SK-N-SH (cell line): ENCODE measurements at regions not wholly inside any gene's neighbourhood (a gene's known extent, or its start where the extent isn't known, plus 50 kb on each side); places are given as distances from the start of the nearest gene placed in this dataset.

Experiments used
- CTCF ChIA-PET: fragments of 300-600, 350-600 bp; formaldehyde crosslinking; extraction: SDS; loops from one replicate; lab custom pipeline; 2021; lab: Yijun Ruan, JAX
- POLR2A ChIA-PET: fragments of 350-600 bp; sonication (Branson Sonifier 250); formaldehyde crosslinking; extraction: SDS; loops from one replicate; lab custom pipeline; 2020; ENCODE audit warnings: antibody characterized with exemption, inconsistent platforms; lab: Yijun Ruan, JAX
- DNase-seq: peaks from one replicate; pipeline ENCODE4 v3.0.0; 2012
- H2AFZ ChIP-seq: fragments of 200-600 bp; sonication (generic); 2 replicates; pipeline ENCODE4 v1.8.1; 2016; ENCODE audit warnings: antibody characterized with exemption, mild to moderate bottlenecking, low read depth
- H3F3A ChIP-seq: fragments of 200-600 bp; sonication (generic); replicated peaks from 2 replicates; pipeline ENCODE3; 2016; ENCODE audit warnings: antibody characterized with exemption, mild to moderate bottlenecking; ENCODE audit not compliant: insufficient read depth
- H3K27ac ChIP-seq, 2 experiments: fragments of 200-500 bp in 1 of 2; fragments of 200-600 bp in 1 of 2; sonication (Bioruptor generic) in 1 of 2; sonication (generic), shearing (Covaris generic) in 1 of 2; 2 replicates each; pipeline versions ENCODE4 v1.5.1 to v1.6.1; 2014 to 2016; ENCODE audit warnings: low read depth in 2 of 2, inconsistent platforms in 1 of 2, low read length in 1 of 2, mild to moderate bottlenecking in 1 of 2, mixed read lengths in 1 of 2
- H3K27me3 ChIP-seq: fragments of 200-600 bp; sonication (generic), shearing (Covaris generic); 2 replicates; pipeline ENCODE4 v1.6.1; 2016; ENCODE audit warnings: mixed run types; ENCODE audit not compliant: insufficient read depth
- H3K36me3 ChIP-seq, 2 experiments: fragments of 200-500 bp in 1 of 2; fragments of 200-600 bp in 1 of 2; sonication (Bioruptor generic) in 1 of 2; sonication (generic) in 1 of 2; replicated peaks in 1 of 2; 2 replicates each; pipeline versions ENCODE3 to v1.5.1; 2014 to 2016; ENCODE audit warnings: low read length in 1 of 2, mild to moderate bottlenecking in 1 of 2; ENCODE audit not compliant: insufficient read depth in 2 of 2, control insufficient read depth in 1 of 2
- H3K4me1 ChIP-seq, 2 experiments: fragments of 200-500 bp in 1 of 2; fragments of 200-600 bp in 1 of 2; sonication (Bioruptor generic) in 1 of 2; sonication (generic), shearing (Covaris generic) in 1 of 2; 2 replicates each; pipeline versions ENCODE4 v1.5.1 to v1.6.1; 2014 to 2016; ENCODE audit warnings: low read depth in 1 of 2, low read length in 1 of 2, mixed run types in 1 of 2; ENCODE audit not compliant: insufficient read depth in 2 of 2, control insufficient read depth in 1 of 2
- H3K4me2 ChIP-seq: fragments of 200-600 bp; sonication (generic), shearing (Covaris generic); 2 replicates; pipeline ENCODE4 v1.6.1; 2017; ENCODE audit warnings: mixed run types
- H3K4me3 ChIP-seq, 2 experiments: fragments of 200-500 bp in 1 of 2; fragments of 200-600 bp in 1 of 2; sonication (Bioruptor generic) in 1 of 2; sonication (generic), shearing (Covaris generic) in 1 of 2; 2 replicates each; pipeline versions ENCODE4 v1.5.1 to v1.8.1; 2014 to 2016; ENCODE audit warnings: low read depth in 2 of 2, inconsistent platforms in 1 of 2, low read length in 1 of 2, mild to moderate bottlenecking in 1 of 2, mixed read lengths in 1 of 2, moderate library complexity in 1 of 2
- H3K79me2 ChIP-seq: fragments of 200-600 bp; sonication (generic); 2 replicates; pipeline ENCODE4 v1.8.1; 2017; ENCODE audit warnings: mild to moderate bottlenecking; ENCODE audit not compliant: insufficient read depth
- H3K9ac ChIP-seq: fragments of 200-600 bp; sonication (generic); 2 replicates; pipeline ENCODE4 v1.6.1; 2017; ENCODE audit warnings: mixed run types
- H3K9me2 ChIP-seq: fragments of 200-600 bp; sonication (generic); 2 replicates; pipeline ENCODE4 v1.6.1; 2017; ENCODE audit warnings: mixed run types
- H3K9me3 ChIP-seq: fragments of 200-600 bp; sonication (generic); 2 replicates; pipeline ENCODE4 v1.6.1; 2017; ENCODE audit warnings: mixed run types, mild to moderate bottlenecking, moderate library complexity
- H4K20me1 ChIP-seq: fragments of 200-600 bp; sonication (generic); 2 replicates; pipeline ENCODE4 v1.6.1; 2017; ENCODE audit warnings: mild to moderate bottlenecking, mixed run types; ENCODE audit not compliant: insufficient read depth
- CHD2 ChIP-seq: fragments of 150-350 bp; IDR thresholded peaks from 2 replicates; pipeline ENCODE4 v1.6.1; 2018; ENCODE audit warnings: low read length; ENCODE audit not compliant: partially characterized antibody
- CTCF ChIP-seq: fragments of 200-600 bp; sonication (generic); IDR thresholded peaks from 2 replicates; pipeline ENCODE4 v1.6.1; 2017; ENCODE audit warnings: antibody characterized with exemption, mild to moderate bottlenecking, moderate library complexity
- EP300 ChIP-seq, 2 experiments: IDR thresholded peaks; 2 replicates each; pipeline versions ENCODE4 v1.4.0 to v1.6.1; 2012; ENCODE audit warnings: borderline replicate concordance in 1 of 2, low read depth in 1 of 2, low read length in 1 of 2
- FOSL2 ChIP-seq: IDR thresholded peaks from 2 replicates; pipeline ENCODE4 v1.4.0; 2012; ENCODE audit warnings: low read depth, mild to moderate bottlenecking, moderate library complexity, borderline replicate concordance
- FOXJ3 ChIP-seq: sonication (generic); formaldehyde crosslinking; IDR thresholded peaks from 2 replicates; pipeline ENCODE4 v1.5.1; 2020; ENCODE audit warnings: mild to moderate bottlenecking, missing genetic modification reagents
- GABPA ChIP-seq: IDR thresholded peaks from 2 replicates; pipeline ENCODE4 v1.4.0; 2012; ENCODE audit warnings: low read depth, mild to moderate bottlenecking
- GATA2 ChIP-seq: sonication (generic); formaldehyde crosslinking; IDR thresholded peaks from 2 replicates; pipeline ENCODE4 v1.5.0; 2020; ENCODE audit warnings: mild to moderate bottlenecking, missing genetic modification reagents
- IRF3 ChIP-seq: fragments of 150-350 bp; IDR thresholded peaks from 2 replicates; pipeline ENCODE4 v1.6.1; 2016; ENCODE audit warnings: mild to moderate bottlenecking, low read depth, low read length
- JUND ChIP-seq: IDR thresholded peaks from 2 replicates; pipeline ENCODE4 v1.4.0; 2012
- MAX ChIP-seq: IDR thresholded peaks from 2 replicates; pipeline ENCODE4 v1.4.0; 2012; ENCODE audit warnings: low read depth
- MXI1 ChIP-seq: IDR thresholded peaks from 2 replicates; pipeline ENCODE4 v1.6.1; 2012; ENCODE audit warnings: mild to moderate bottlenecking, low read depth, low read length, improper control_type of control experiment
- NRF1 ChIP-seq: IDR thresholded peaks from 2 replicates; pipeline ENCODE4 v1.6.1; 2012; ENCODE audit warnings: low read depth, mild to moderate bottlenecking, low read length
- PBX3 ChIP-seq: IDR thresholded peaks from 2 replicates; pipeline ENCODE4; 2012
- POLR2AphosphoS5 ChIP-seq: IDR thresholded peaks from 2 replicates; pipeline ENCODE4 v1.6.1; 2012; ENCODE audit warnings: low read depth, low read length
- RAD21 ChIP-seq: IDR thresholded peaks from 2 replicates; pipeline ENCODE4 v1.6.1; 2012; ENCODE audit warnings: mild to moderate bottlenecking, low read length
- RCOR1 ChIP-seq: fragments of 150-350 bp; IDR thresholded peaks from 2 replicates; pipeline ENCODE4 v1.6.1; 2017; ENCODE audit warnings: antibody characterized with exemption, low read length
- RFX5 ChIP-seq: IDR thresholded peaks from 2 replicates; pipeline ENCODE4 v1.6.1; 2012; ENCODE audit warnings: mild to moderate bottlenecking, improper control_type of control experiment, low read length
- TAF1 ChIP-seq: IDR thresholded peaks from 2 replicates; pipeline ENCODE4 v1.6.1; 2012; ENCODE audit warnings: low read depth, mild to moderate bottlenecking, low read length, moderate library complexity, borderline replicate concordance
- TCF12 ChIP-seq: IDR thresholded peaks from 2 replicates; pipeline ENCODE4 v1.4.0; 2012
- TEAD4 ChIP-seq: IDR thresholded peaks from 2 replicates; pipeline ENCODE4 v1.4.0; 2012; ENCODE audit warnings: mild to moderate bottlenecking, borderline replicate concordance; ENCODE audit not compliant: insufficient read depth
- YY1 ChIP-seq: IDR thresholded peaks from 2 replicates; pipeline ENCODE4 v1.4.0; 2012; ENCODE audit warnings: low read depth, mild to moderate bottlenecking
- ZBTB33 ChIP-seq: IDR thresholded peaks from 2 replicates; pipeline ENCODE4 v1.4.0; 2012; ENCODE audit warnings: low read depth, borderline replicate concordance
- WGBS: methylation state at CpG from one replicate; pipeline ENCODE4 v1.1.6; 2017; ENCODE audit warnings: low lambda C conversion rate; 5-methylcytosine and 5-hydroxymethylcytosine counted together

GRCh38 chr6:156160007-156160794, 617.0 kb upstream of the ARID1B start:
- WGBS = 42% methylated on average over 3 of the region's 3 CpGs
- ChIA-PET POLR2A (interaction anchor here (1.0 kb wide), 1 partner anchor 119 kb away, joined by 4 read pairs; no protein-coding TSS in a partner anchor), CTCF (no interaction called here)

More at GRCh38 chr6:156160007-156160794, 617.0 kb upstream of the ARID1B start:
- Histone ChIP-seq H3K4me2 (no peak overlapping the region), H4K20me1 (no peaks in the 10 kb centered on the region), H3K27me3 (no peaks in the 10 kb centered on the region), H3F3A (no peaks in the 10 kb centered on the region), H3K79me2 (no peaks in the 10 kb centered on the region), H3K9ac (no peak overlapping the region), H3K36me3 (no peaks in the 10 kb centered on the region), H3K4me3 (no peak overlapping the region), H2AFZ (no peak overlapping the region), H3K9me2 (no peaks in the 10 kb centered on the region), H3K4me1 (peaks cover 0 to 7% of the 10 kb centered on the region in 2 experiments; a peak in 2 of 4 replicates), H3K9me3 (no peaks in the 10 kb centered on the region), H3K27ac (no peak overlapping the region; a peak in 1 of 4 replicates)
- no peak for TF ChIP-seq JUND
- peak; percentile 52 for TF ChIP-seq RCOR1
- TF ChIP-seq TAF1 = no peak
- TF ChIP-seq NRF1 = no peak
- TF ChIP-seq MAX = no peak
- TF ChIP-seq YY1 = no peak
- TF ChIP-seq CHD2 = no peak
- TF ChIP-seq TEAD4 = 0 out of 2 replicates have a peak, but pooled peaks have one; percentile 31
- TF ChIP-seq GATA2 (CRISPR knock-in tag) = peak; percentile 67
- no peak for TF ChIP-seq FOXJ3 (CRISPR knock-in tag)
- peak in 1 of 2 experiments; percentile 56; a peak in 1 of 4 replicates for TF ChIP-seq EP300 (IDR thresholded peaks at IDR 0.05; ENCODE audit: borderline replicate concordance in 1 of 2, low read depth in 1 of 2, low read length in 1 of 2)
- no peak for TF ChIP-seq FOSL2
- 0 out of 2 replicates have a peak, but pooled peaks have one; percentile 2 for TF ChIP-seq TCF12
- no peak for TF ChIP-seq GABPA
- no peak for TF ChIP-seq ZBTB33
- TF ChIP-seq MXI1 = no peak; the same call in 1 of the 2 replicates
- peak; percentile 28 for TF ChIP-seq RAD21
- no peak for TF ChIP-seq POLR2AphosphoS5
- TF ChIP-seq CTCF = no peak
- TF ChIP-seq RFX5 = no peak
- no peak for TF ChIP-seq PBX3
- TF ChIP-seq IRF3 = no peak
- DNase-seq = peak; percentile 30
